Nucleus accumbens (tissue), 56 donors: ENCODE measurements at regions not wholly inside any gene's neighbourhood (a gene's known extent, or its start where the extent isn't known, plus 50 kb on each side); places are given as distances from the start of the nearest gene placed in this dataset.

Source experiments
- DNase-seq, 56 donors: peaks; one replicate each; lab custom pipeline; 2025; lab: John Stamatoyannopoulos, UW

- DNase-seq: no peak
These were observed 900.5 kb downstream of the EPHA3 start for GRCh38 chr3:90007778-90008499.

GRCh38 chr3:90010341-90010740 is 902.9 kb downstream of the EPHA3 start:
- no peak for DNase-seq

DNA sequence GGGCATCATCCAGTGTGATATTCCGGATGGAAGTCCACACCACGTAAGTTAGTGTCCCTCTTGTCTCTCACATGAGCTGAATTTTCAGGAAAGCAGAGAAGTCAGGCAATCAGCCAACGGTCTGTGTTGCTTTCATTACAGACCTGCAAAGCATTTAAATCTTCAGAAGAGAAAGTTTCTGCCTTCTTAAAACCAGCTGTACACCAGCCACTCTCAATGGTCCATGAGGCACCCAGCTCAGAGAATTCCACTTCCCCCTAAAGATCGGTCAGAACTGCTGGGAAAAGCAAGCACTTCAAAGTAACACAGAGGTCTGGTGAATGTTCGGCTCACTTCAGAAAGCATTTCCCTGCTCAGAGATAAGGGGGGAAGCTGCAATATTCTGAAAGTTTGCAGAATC is 903.7 kb downstream of the EPHA3 start:
- DNase-seq: no peak

- DNase-seq: no peak
These were observed 904.2 kb downstream of the EPHA3 start for GRCh38 chr3:90011596-90011995.

GRCh38 chr3:90011996-90012395 is 904.6 kb downstream of the EPHA3 start:
- no peak for DNase-seq

DNA sequence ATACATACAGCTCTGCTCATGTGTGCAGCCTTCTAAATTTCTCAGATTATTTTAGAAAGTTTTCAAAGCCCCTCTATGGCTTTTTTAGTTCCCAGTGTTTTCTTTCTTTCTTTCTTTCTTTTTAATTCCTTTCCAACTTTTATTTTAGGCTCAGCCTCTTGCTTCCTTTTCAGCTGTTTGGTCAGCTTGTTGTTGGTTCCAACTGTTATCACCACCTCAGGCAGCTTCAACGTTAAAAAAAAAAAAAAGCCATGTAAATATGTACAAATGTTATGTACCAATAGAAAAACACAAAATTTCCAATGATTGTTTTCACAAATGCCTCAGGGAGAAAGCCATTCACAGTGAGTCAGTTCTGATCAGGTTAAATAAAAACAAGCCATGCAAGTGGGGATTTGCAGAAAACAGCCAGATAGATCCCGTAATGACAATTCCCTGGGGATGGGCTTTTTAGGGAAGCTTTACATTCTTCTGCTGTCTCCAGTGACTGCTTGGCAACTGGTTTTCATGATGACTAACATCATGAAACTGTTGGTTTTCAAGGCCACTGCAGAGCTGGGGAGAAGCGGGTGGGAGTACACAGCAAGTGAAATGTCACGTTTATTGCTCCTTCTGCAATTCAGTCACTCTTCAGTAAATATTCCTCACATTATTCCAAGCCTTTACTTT is 908.4 kb downstream of the EPHA3 start:
- DNase-seq: no peak

- DNase-seq: no peak
These were observed 909.1 kb downstream of the EPHA3 start for GRCh38 chr3:90016555-90016954.

- DNase-seq: no peak
These were observed 911.4 kb downstream of the EPHA3 start for GRCh38 chr3:90018779-90019178.

- DNase-seq: no peak
These were observed 917.6 kb downstream of the EPHA3 start for GRCh38 chr3:90025019-90025418.

DNA sequence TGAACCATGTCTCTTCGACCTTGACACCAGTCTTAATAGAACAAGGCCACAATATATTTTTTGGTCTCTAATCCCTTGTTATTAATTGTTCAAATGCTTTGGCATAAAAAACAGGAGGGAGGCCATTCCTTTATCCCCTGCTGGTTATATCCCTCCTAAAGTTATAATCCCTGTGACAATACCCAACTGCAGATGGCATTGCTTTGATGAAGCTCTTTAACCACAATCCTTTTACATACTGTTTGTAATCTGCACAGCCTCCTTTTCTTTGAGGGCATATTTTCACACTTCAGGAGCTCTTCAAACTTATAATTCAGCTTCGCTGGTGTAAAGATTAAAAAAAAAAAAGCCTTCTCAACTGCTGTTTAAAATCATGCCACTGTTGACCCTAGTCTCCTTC is 919.0 kb downstream of the EPHA3 start:
- no peak for DNase-seq

- no peak for DNase-seq
These were observed 923.7 kb downstream of the EPHA3 start for GRCh38 chr3:90031121-90031520.

- no peak for DNase-seq
These were observed 925.7 kb downstream of the EPHA3 start for GRCh38 chr3:90032980-90033641.

- no peak for DNase-seq
These were observed 926.6 kb downstream of the EPHA3 start for GRCh38 chr3:90034038-90034437.

DNA sequence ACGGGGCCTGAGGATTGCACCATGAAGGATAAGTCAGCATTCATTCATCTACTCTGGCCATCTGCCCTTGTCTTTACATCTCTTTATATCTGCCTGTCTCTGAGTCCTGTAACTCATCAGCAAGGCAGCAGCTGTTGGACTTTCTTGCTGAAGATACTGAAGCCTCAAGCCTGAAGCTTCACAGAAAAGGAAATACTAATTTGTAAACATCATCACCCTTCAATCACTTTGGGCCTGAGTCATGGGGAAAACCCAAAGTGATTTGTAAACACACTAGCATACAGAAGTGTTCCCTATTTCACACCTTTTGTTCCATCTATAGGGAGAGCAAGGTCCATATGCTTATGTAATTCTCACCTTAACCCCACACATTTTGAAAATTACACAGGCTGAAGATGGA is 928.2 kb downstream of the EPHA3 start:
- no peak for DNase-seq

GRCh38 chr3:90036939-90037469 is 929.6 kb downstream of the EPHA3 start:
- DNase-seq: no peak

- DNase-seq: no peak
These were observed 932.6 kb downstream of the EPHA3 start for GRCh38 chr3:90039994-90040393.

- no peak for DNase-seq
These were observed 933.1 kb downstream of the EPHA3 start for GRCh38 chr3:90040554-90040953.

GRCh38 chr3:90041995-90042394 is 934.6 kb downstream of the EPHA3 start:
- no peak for DNase-seq

- no peak for DNase-seq
These were observed 935.9 kb downstream of the EPHA3 start for GRCh38 chr3:90043287-90043686.

GRCh38 chr3:90044084-90044816 is 936.8 kb downstream of the EPHA3 start:
- DNase-seq: no peak

DNA sequence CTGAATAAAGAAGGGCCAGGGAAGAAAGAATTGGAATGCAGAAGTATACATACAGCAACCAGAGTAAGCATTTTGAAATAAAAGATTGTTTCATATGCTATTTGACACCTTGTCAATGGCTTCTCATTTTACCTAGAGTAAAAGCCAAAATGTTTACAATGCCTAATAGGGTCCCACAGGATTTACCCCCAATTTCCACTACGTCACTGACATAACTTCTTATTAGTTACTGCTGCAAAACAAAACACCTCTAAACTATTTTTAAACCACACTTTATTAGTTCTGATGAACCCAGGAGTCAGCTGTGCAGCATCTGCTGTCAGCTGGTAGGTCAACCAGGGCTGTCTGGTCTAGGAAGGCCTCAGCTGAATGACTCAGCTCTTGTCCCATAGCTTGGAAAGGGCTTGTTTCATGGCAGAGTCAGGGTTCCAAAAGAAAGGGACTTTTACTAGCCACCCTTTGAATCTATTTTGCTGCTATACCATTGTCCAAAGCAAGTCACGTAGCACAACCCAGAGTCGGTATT is 945.1 kb downstream of the EPHA3 start:
- no peak for DNase-seq
